Peyer's patch (tissue), 4 donors: ENCODE measurements at regions not wholly inside any gene's neighbourhood (a gene's known extent, or its start where the extent isn't known, plus 50 kb on each side); places are given as distances from the start of the nearest gene placed in this dataset.

ENCODE experiments used
- DNase-seq, 3 donors: peaks; one replicate each; pipeline ENCODE4 v3.0.0-alpha.2; 2017 to 2019
- H3K27ac ChIP-seq, 4 donors: fragments of 200-600 bp; sonication (generic); one replicate each; pipeline ENCODE4 v1.5.1; 2016 to 2019
- H3K27me3 ChIP-seq, 2 donors: fragments of 200-600 bp; sonication (generic); one replicate each; pipeline ENCODE4 v1.5.1; 2019
- H3K36me3 ChIP-seq, 3 donors: fragments of 200-600 bp; sonication (generic); one replicate each; pipeline ENCODE4 v1.5.1; 2016 to 2019
- H3K4me1 ChIP-seq, 4 donors: fragments of 200-600 bp; sonication (generic); one replicate each; pipeline ENCODE4 v1.5.1; 2016 to 2019
- H3K4me3 ChIP-seq, 4 donors: fragments of 200-600 bp; sonication (generic); 1 replicate in 3 of 4; 2 replicates in 1 of 4; pipeline ENCODE4 v1.5.1; 2016 to 2019; ENCODE audit warnings: mild to moderate bottlenecking in 1 of 4
- H3K9me3 ChIP-seq, 4 donors: fragments of 200-600 bp; sonication (generic); one replicate each; pipeline ENCODE4 v1.5.1; 2016 to 2019; ENCODE audit warnings: mild to moderate bottlenecking in 1 of 4
- POLR2A ChIP-seq, 2 donors: fragments of 450-650 bp; IDR thresholded peaks; one replicate each; pipeline ENCODE4 v1.5.1; 2017; ENCODE audit warnings: antibody characterized with exemption in 2 of 2, mild to moderate bottlenecking in 2 of 2, moderate library complexity in 2 of 2
- TF ChIP-seq, protein P1 (sequence below), 6 experiments: fragments of 450-650 bp in 4 of 6; fragments of 200-600 bp in 2 of 6; sonication (generic) in 1 of 6; IDR thresholded peaks; one replicate each; pipeline ENCODE4 v1.5.1; 2017 to 2019; ENCODE audit warnings: antibody characterized with exemption in 6 of 6, mild to moderate bottlenecking in 3 of 6, moderate library complexity in 1 of 6

DNA sequence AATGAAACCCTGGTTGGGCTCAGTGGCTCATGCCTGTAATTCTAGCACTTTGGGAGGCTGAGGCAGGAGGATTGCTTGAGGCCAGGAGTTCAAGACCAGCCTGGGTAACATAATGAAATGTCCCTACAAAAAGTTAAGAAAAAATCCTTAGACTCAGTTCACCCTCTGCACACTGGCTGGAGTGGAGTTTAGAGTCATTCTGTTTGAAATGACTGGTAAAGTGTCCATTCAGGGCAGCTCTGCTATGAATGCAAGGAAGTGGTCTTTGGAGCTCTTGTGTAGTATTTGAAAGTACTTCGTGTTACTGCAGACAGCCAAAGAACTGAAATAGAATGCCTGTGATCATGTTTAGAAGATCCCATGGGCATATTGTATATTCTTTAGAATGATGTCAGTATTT, 466.5 kb downstream of the PCNX1 start:
- Histone ChIP-seq H3K27ac (no peak overlapping the region), H3K27me3 (no peaks in the 10 kb centered on the region), H3K9me3 (peaks cover 0 to 4% (median 0%) of the 10 kb centered on the region in 4 donors), H3K4me1 (peaks cover 0 to 13% (median 0%) of the 10 kb centered on the region in 4 donors), H3K36me3 (no peaks in the 10 kb centered on the region), H3K4me3 (no peak overlapping the region)
- no peak for DNase-seq
- no peak for TF ChIP-seq POLR2A (IDR thresholded peaks at IDR 0.05)
- TF ChIP-seq, protein P1, sequence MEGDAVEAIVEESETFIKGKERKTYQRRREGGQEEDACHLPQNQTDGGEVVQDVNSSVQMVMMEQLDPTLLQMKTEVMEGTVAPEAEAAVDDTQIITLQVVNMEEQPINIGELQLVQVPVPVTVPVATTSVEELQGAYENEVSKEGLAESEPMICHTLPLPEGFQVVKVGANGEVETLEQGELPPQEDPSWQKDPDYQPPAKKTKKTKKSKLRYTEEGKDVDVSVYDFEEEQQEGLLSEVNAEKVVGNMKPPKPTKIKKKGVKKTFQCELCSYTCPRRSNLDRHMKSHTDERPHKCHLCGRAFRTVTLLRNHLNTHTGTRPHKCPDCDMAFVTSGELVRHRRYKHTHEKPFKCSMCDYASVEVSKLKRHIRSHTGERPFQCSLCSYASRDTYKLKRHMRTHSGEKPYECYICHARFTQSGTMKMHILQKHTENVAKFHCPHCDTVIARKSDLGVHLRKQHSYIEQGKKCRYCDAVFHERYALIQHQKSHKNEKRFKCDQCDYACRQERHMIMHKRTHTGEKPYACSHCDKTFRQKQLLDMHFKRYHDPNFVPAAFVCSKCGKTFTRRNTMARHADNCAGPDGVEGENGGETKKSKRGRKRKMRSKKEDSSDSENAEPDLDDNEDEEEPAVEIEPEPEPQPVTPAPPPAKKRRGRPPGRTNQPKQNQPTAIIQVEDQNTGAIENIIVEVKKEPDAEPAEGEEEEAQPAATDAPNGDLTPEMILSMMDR (IDR thresholded peaks at IDR 0.05): no peak

DNA sequence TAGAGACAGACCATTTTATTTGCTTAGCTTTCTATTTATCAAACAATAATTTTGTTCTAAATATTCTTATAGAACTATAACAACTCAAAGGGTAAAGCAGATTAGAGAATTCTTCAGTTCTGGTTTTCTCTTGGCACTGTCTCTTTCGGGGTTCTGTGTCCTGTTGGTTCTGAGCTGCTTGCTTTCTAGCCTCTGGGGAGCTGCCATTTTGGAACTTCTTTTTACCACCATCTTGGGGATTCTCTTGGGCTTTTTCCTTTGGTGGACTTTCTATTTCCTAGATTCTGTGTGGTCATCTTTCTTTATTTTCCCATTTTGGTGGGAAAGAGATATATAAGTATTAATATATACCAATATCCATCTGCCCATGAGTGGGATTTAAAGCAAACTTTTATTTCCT, 467.7 kb downstream of the PCNX1 start:
- no peak overlapping the region for H3K4me3 ChIP-seq
- no peaks in the 10 kb centered on the region for H3K27me3 ChIP-seq
- no peak for TF ChIP-seq POLR2A (IDR thresholded peaks at IDR 0.05)
- TF ChIP-seq, protein P1 (IDR thresholded peaks at IDR 0.05): no peak
- no peak overlapping the region for H3K27ac ChIP-seq
- H3K36me3 ChIP-seq: no peaks in the 10 kb centered on the region
- H3K4me1 ChIP-seq: peaks cover 0 to 13% (median 0%) of the 10 kb centered on the region in 4 donors
- no peak for DNase-seq
- H3K9me3 ChIP-seq: peaks cover 0 to 4% (median 0%) of the 10 kb centered on the region in 4 donors

DNA sequence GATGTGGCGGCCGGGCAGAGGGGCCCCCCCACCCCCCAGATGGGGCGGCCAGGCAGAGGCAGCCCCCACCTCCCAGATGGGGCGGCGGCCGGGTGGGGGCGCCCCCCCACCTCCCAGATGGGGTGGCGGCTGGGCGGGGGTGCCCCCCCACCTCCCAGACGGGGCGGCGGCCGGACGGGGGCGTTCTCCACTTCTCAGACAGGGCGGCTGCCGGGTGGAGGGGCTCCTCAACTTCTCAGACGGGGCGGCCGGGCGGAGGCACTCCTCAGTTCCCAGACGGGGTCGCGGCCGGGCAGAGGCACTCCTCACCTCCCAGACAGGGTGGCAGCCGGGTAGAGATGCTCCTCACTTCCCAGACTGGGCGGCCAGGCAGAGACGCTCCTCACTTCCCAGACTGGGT, 469.8 kb downstream of the PCNX1 start:
- no peak overlapping the region for H3K27ac ChIP-seq
- H3K4me1 ChIP-seq: peaks cover 0 to 6% (median 0%) of the 10 kb centered on the region in 4 donors
- no peaks in the 10 kb centered on the region for H3K27me3 ChIP-seq
- no peaks in the 10 kb centered on the region for H3K36me3 ChIP-seq
- DNase-seq: no peak
- no peak overlapping the region for H3K4me3 ChIP-seq
- H3K9me3 ChIP-seq: peaks cover 0 to 4% (median 0%) of the 10 kb centered on the region in 4 donors
- TF ChIP-seq, protein P1 (IDR thresholded peaks at IDR 0.05): no peak
- TF ChIP-seq POLR2A (IDR thresholded peaks at IDR 0.05): no peak

DNA sequence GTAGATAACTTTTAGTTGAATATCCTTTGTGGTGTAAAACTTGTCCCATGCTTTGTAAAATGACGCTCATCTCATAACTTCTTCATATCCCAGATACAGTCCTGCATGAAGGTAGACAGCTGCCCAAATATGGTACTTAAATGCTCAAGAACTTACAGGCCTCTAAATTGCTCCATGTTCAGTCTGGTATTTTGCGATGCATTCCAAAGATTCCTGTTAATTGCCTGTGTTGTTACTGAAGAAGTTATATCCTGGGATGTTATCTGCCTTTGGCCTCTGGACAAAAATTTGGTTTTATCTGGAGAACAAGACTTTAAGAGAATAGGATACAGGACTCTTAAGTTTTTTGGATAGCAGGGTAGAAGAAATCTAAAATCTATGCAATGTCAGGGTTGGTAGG, 473.0 kb downstream of the PCNX1 start:
- DNase-seq: no peak
- Histone ChIP-seq H3K9me3 (peaks cover 0 to 4% (median 0%) of the 10 kb centered on the region in 4 donors), H3K27me3 (no peaks in the 10 kb centered on the region), H3K36me3 (no peaks in the 10 kb centered on the region), H3K4me1 (no peaks in the 10 kb centered on the region), H3K4me3 (no peak overlapping the region), H3K27ac (no peak overlapping the region)
- TF ChIP-seq, protein P1 (IDR thresholded peaks at IDR 0.05): no peak
- no peak for TF ChIP-seq POLR2A (IDR thresholded peaks at IDR 0.05)

DNA sequence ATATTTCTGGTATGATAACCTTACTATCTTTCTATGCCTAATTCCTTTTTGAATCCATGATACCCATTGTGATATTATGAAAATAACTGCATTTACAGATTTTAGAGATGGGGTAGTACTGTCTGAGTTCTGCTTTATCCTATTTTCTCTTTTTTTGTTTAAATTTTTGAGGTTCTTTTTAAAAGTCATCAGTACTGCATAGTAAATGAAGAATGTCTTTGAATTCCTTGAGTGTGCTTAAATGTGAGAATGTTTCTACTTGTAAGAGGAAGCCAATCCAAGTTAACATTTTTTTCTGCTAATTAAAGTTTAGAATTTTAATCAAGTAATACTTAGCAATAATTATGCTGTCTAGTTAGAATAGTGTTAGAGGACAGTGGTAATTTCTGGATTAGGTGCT, 474.6 kb downstream of the PCNX1 start:
- DNase-seq: no peak
- H3K4me3 ChIP-seq: no peak overlapping the region
- peaks cover 0 to 4% (median 0%) of the 10 kb centered on the region in 4 donors for H3K9me3 ChIP-seq
- no peak overlapping the region for H3K27ac ChIP-seq
- no peaks in the 10 kb centered on the region for H3K4me1 ChIP-seq
- TF ChIP-seq, protein P1 (IDR thresholded peaks at IDR 0.05): no peak
- TF ChIP-seq POLR2A (IDR thresholded peaks at IDR 0.05): no peak
- H3K36me3 ChIP-seq: no peaks in the 10 kb centered on the region
- H3K27me3 ChIP-seq: no peaks in the 10 kb centered on the region

DNA sequence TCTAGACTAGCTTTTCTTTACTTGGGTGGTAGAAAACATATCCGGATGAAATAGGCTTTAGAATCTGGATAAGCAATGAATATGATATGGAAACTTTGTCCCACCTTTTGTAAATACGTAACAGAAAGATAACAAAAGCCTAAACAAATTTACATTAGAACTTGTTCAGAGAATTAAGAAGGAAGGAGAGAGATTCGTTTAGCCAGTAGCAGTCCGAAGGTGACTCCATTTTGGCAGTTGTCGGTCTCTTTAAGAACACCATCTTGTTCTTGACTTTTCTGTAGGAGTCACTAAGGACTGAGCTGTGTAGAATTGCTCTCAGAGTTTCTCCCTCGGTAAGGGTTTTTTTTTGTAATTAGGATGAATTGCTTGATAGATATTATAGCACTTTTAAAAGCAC, 475.1 kb downstream of the PCNX1 start:
- no peak for TF ChIP-seq POLR2A (IDR thresholded peaks at IDR 0.05)
- TF ChIP-seq, protein P1 (IDR thresholded peaks at IDR 0.05): no peak
- H3K27me3 ChIP-seq: no peaks in the 10 kb centered on the region
- no peak for DNase-seq
- no peak overlapping the region for H3K4me3 ChIP-seq
- no peak overlapping the region for H3K27ac ChIP-seq
- H3K4me1 ChIP-seq: no peaks in the 10 kb centered on the region
- no peaks in the 10 kb centered on the region for H3K9me3 ChIP-seq
- no peaks in the 10 kb centered on the region for H3K36me3 ChIP-seq
